ENCODE measurements at regions not wholly inside any gene's neighbourhood (a gene's known extent, or its start where the extent isn't known, plus 50 kb on each side); places are given as distances from the start of the nearest gene placed in this dataset.
A peak's percentile ranks its signal among the peaks of the same experiment; 100 is the strongest.

DNA sequence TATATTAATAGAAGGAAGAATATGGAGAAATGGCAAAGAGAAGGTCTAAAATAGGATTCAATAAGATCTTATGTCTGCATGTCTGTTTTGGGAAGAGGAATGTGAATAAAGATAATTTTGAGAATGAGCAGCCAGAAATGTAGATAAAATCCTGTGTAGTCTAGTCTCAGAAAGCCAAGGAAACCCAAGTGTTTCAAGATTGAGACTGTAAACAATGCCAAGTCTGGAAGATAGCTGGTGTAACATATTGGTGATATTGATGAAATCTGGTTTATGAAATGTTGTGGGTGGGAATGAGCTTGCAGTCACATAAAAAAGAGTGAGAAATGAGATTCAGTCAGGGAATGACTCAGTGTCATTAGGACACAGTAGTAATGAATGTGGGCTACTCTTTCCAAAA, 1180.3 kb upstream of the PCDH20 start:
- no peak for DNase-seq (ENCODE audit: low read depth, low spot score)

DNA sequence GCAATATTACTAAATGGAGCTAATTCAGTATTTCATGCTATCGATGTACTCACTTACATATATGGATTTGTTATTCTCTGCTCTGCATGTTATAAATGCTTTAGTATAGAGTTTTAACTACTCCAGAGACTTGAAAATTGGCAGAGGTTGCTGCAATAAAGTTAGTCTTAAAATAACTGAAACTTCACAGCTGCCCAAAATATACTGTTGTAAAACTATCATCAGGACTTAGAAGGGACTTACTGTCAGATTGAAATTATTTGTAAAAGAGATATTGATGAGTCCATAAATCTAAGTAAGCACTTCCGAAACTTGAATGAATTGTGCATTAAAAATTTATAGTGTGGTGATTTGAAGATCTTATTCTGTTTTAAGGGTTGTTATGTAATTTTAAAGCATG, 1178.2 kb upstream of the PCDH20 start:
- DNase-seq (ENCODE audit: low read depth, low spot score) = no peak

DNA sequence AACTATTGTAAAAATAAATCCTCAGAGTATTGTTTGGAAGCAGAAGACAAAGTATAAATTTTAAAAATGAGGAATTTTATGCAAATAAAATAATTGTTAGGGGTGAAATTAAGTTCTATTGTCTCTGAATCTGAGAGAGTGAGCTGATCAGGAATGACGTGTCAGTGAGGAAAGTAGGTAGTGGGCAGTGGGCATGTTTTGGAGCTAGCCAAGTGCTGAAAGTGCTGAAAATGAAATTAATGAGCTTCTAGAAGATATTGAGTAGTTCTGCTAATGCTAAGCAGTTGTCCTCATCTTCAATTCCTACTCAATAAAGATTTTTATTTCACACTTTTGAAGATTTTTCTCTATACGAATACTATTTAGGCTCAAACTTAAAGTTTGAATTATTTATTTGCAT, 1167.8 kb upstream of the PCDH20 start:
- DNase-seq (ENCODE audit: low read depth, low spot score) = no peak

DNA sequence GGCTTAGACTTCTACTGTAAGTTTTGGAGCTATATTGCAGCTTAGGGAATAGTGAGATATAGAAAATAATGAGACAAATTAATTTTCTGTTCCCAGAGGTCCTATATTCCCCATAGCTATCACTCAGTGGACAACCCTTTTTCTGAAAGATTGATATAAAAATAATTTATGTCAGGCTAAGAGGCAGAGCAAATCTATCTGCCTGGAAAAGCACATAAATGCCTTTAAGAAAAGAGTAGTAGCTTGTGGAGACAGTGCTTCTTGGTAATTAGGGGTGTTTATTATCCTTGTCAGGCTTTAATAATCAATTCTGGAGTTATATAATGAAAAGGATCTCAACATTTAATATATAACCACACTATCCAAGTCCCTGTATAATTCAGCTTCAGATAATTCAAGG, 1162.8 kb upstream of the PCDH20 start:
- no peak for DNase-seq (ENCODE audit: low read depth, low spot score)

DNA sequence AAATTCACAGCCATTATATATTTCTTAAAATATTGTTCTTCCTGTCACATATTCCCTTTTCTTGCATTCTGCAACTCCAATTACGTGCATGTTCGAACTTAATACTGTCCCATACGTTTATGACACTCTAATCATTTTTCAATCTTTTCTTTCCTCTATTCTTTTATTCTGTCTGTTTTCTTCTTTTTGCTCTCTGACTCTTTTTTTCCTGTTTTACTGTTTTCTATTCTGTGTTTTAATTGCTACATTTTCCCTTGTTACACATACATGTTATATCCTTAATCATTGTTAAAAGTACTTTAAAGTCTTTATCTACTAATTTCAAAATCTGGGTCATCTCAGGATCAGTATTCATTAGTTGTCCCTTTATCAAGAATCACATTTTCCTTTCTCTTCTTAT, 1149.1 kb upstream of the PCDH20 start:
- DNase-seq (ENCODE audit: low read depth, low spot score) = no peak

DNA sequence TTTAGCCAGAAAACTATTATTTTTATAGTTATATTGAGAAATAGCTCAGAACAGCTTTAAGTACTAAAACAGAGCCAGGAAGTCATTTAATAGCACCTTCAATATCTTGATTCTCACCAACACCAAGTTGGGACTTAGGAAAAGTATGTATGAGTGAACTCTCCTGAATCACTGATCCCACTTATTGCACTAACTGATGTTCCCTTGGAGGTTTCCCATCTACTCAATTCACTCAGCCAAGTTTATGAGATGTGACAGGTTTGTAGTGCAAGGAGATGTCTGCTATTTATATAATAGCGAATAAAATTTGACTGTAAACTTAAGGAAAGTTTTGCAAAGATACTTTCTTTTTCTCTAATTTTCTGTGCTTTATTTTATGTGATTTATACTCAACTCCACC, 1147.6 kb upstream of the PCDH20 start:
- no peak for DNase-seq (ENCODE audit: low read depth, low spot score)

DNA sequence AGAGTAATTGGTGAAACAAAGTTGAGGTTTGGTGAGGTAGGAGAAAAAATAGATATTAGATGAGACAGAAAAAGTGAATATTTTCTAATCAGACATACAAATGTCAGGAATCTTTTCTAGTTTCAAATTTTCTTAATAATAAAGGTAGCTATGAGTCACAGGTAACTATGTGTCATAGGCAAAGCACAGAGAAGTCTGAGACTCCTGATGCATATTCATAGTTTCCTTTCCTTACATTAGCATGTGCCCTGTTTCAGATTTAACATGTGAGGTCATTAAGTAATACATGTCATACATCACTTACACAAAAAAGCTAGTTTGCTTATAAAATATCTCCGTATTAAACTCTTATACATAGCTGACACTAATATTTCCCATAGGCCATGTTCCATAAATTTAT, 1141.3 kb upstream of the PCDH20 start:
- DNase-seq (ENCODE audit: low read depth, low spot score) = no peak

DNA sequence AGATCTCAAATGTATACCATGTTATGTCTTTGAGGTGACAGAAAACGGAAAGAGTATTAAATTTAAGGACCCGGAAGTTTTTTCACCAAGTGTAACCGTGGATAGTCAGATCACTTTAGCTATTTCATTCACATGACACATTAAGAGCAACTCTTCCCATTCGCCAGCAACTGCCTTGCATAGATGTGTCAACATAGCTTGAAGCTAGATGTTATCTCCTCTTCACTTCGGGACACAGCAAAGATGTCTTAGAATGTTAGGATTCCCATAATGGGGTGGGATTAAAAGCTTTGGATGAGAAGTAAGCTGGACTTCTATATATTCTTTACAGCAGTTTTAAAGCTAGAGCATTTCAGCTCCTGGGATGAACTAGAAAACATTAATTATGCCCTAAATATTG, 1135.9 kb upstream of the PCDH20 start:
- DNase-seq (ENCODE audit: low read depth, low spot score) = no peak

DNA sequence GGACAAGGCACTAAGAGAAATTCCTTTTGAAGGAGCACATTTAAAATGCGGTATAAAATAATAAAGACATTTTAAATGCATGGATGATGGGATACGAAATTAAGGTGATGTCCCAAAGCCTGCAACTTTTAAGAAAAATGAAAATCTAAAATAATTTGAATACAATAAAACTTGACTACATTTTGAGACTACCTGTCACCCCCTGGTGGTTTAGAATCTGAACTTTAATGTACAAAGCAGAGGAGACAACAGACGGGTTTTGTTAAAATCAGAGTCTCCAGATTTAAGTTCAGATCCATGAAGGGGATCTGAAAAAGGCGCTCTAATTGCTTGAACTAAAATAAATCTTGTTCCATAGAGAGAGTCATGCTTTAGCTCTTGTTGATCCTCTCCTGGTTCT, 1129.3 kb upstream of the PCDH20 start:
- DNase-seq (ENCODE audit: low read depth, low spot score) = no peak

DNA sequence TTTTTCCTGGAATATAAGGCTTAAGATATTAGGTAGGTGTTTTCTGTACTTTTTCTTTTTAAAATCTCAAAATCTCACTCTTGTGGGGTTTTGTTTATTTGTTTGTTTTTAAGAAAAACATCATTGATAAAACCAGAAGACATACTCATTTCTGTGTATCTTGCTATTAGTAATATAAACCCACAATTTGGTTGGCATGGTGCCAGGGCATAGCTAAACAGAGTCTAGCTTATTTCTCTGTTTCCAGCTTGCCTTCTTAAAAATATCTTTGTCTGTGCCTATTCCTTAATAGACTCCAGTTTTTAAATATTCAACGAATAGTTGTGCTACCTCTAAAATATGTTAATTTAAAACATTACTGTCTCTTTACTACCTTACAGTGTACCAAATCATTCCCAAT, 1121.9 kb upstream of the PCDH20 start:
- DNase-seq (ENCODE audit: low read depth, low spot score) = no peak

DNA sequence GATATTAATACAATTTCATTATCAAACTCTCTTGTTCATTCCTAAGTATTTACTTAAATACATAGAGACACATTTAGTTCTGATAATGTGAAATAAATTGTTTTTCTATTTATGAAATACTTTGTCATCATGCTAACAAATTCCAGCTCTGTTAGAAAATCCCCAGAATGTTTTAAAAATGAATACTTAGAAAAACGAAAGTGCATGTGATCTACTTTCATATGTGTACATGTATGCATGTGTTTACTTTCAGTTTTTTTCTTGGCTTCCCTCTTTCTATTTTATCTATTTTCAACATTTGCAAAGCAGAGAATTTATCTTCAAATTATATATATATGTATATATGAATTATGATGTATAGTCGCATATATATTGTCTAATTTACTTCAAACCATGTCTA, 1110.0 kb upstream of the PCDH20 start:
- no peak for DNase-seq (ENCODE audit: low read depth, low spot score)

DNA sequence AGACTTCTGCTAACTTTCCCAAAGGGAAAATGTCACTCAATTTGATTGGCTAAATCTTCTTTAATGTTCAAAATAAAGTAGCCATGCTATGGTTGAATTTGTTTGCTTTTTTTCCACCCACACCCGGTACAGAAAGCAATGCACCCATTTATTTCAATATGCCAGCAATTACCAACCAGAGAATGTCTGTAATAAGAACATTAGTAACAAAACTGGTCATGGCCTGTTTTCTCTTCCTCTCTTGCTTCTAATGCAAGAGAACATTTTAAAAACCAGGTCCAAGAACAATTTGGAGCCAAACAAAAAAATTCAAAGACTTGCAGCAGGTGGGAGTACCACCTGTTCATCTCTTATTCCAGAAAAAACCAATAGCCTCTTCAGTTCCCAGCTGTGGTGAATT, 1108.8 kb upstream of the PCDH20 start:
- no peak for DNase-seq (ENCODE audit: low read depth, low spot score)

DNA sequence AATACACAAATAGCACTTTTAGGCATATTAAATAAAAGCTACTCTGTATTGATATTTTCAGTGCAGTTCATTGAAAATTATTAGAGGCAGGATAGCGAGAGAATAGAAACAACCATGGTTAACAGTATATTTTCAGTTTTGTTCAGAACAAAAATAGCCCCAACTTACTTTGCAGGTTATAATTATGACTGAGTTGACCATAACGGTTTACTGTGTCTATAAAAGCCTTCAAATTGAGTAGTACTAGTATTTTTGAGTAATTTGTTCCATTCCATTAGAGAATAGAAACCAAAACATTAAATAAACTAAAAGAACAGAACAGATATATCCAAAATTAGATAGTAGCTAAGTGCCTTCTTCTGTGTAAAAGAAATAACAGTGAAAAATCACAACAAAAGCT, 1108.4 kb upstream of the PCDH20 start:
- no peak for DNase-seq (ENCODE audit: low read depth, low spot score)

DNA sequence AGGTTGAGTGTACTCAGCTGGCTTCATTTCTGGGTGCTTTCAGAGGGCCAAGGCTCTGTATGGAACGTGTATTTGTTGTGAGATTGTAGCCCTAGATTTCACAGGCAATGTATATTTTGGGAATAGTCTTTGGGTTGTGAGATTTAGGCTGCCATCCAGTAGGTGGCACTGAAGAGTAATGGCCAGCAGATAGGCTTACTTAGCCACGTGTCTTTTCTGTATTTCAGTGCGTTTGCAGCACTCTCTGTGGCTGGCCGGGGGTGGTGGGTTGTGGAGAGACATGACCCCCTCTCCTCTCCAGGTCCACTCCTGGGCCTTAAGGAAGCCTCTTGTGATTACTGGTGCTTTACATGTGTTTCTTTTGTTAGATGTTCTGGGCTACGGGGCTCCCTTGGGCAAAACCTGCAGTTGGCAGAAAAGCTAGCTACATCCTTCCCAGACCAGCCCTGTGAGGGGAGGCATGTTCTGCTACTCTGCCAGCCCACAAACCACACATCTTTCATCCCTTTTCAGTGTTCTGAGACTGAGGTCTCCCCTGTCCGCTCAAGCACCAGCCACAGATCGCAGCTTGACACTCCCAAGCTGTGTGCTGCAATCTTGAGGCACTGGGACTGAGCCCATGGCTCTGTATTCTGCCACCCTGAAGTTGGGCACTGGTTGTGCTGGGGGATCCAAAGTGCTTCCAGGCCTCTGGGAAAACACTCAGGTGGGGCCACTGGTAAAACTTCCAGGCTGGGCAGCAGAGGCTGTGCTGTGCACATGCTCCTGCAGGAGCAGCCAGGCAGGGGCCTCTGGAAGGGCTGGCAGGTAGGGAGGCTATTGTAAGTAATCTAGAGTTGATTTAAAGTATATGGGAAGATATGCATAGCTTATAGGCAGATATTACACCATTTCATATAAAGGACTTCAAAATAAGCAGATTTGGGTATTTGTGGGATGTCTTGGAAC, 1096.8 kb upstream of the PCDH20 start:
- peak; percentile 1 for DNase-seq (ENCODE audit: low read depth, low spot score)

DNA sequence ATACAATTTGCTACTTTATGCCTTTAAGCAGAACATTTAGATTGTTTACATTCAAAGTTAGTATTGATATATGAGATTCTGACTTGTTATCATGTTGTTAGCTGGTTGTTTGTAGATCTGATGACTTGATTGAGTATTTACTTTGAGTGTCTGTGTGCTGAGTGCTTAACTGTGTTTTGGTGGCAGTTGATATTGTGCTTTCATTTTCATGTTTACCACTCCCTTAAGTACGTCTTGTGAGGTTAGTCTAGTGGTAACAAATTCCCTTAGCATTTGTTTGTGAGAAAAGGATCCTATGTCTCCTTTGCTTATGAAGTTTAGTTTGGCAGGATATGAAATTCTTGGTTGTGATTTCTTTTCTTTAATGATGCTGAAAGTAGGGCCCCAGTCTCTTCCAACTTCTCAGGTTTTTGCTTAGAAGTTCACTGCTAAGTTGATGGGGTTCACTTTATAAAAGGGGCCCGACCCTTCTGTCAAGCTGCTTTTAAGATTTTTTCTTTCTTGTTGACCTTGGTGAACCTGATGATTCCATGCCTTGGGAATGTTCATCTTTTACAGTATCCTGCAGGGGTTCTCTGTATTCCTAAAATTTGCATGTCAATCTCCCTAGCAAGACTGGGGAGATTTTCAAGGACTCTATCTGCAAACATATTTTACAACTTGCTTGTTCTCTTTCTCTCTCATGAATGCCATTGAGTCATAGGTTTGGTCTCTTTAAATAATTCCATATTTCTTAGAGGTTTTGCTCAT, 1095.4 kb upstream of the PCDH20 start:
- DNase-seq (ENCODE audit: low read depth, low spot score) = no peak

DNA sequence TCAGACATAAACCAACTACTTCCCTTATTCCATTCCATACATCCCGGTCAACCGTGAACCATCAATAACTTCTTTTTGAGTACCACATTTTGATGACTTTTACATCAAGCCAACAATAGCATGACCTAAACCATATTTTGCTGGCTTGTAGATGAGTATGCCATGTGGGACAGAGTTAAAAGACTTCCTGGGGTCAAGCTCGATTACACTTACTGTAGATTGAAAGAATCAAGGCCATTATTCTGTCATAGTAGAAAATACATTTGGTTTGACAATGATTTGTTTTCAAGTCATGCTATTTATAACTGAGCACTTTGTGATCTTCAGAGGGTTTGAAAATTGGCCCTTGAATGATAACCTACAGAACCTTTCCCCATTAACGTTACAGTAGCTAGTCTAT, 1086.9 kb upstream of the PCDH20 start:
- DNase-seq (ENCODE audit: low read depth, low spot score) = no peak

DNA sequence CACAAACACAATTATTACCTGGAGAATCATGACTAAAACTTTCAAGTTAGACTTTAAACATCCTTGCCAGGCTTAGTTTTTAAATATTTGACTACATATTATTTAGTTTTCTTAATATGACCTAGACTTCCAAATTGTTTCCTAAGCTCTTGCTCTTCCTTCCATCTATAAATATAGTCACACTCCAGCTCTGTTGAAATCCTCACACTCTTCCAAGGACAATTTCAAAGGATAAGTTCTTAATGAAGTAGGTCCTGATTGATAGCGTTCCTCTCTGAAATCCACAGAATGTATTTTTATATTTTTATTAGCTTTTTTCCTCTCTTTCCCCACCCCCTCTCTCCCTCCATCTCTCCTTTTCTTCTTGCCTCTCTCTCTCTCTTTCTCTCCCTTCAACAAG, 1074.1 kb upstream of the PCDH20 start:
- DNase-seq (ENCODE audit: low read depth, low spot score) = no peak

DNA sequence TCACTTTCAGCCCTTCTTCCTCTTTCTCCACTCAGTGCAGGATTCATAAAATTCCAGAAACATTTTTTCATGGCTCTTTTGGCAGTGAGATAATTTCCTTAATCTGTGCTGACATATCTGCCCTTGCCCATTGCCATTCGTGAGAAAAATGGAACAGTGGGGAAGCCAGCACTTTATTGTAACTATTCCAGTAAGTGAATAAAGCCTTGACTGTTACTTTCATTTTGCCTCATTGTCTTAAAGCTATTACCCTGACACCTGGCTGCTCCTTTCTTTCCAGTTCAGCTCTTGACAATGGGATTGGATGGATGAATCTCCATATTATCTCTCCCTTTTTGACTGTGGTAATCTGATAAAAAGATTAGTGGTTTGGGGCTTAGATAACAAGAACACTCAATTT, 1068.1 kb upstream of the PCDH20 start:
- DNase-seq (ENCODE audit: low read depth, low spot score) = no peak

DNA sequence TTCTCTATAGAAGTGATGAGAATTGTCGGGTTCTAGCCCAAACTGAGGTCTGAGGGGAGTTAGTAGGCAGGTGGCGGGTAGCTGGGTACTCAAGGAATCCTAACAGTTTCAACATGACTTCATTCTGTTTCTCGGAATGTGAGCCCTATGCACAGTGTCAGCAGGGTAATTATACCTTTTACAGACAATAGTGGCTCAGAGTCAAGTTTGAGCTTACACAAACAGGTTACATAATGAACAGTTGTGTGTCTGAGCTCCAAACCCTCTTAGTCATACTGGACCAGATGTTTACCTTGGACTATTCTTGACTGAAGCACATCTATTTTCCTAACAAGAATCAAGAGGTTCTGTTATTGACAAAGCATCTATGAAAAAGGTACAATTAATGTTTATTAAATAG, 1066.7 kb upstream of the PCDH20 start:
- no peak for DNase-seq (ENCODE audit: low read depth, low spot score)

DNA sequence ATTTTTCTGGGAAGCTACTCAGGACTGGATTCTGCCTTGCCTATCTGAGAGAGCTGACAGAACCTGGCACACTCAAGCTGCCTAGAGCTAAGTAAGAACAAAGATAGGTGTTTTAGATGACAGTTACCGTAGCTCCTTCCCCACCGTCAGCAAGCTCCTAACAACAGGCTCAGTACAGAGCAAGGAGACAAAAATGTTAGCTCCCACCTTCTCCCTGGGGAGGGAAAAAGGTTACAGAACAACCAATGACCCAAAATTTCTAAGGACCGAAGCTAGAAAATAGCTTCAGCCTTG, 1058.2 kb upstream of the PCDH20 start:
- no peak for DNase-seq (ENCODE audit: low read depth, low spot score)

DNA sequence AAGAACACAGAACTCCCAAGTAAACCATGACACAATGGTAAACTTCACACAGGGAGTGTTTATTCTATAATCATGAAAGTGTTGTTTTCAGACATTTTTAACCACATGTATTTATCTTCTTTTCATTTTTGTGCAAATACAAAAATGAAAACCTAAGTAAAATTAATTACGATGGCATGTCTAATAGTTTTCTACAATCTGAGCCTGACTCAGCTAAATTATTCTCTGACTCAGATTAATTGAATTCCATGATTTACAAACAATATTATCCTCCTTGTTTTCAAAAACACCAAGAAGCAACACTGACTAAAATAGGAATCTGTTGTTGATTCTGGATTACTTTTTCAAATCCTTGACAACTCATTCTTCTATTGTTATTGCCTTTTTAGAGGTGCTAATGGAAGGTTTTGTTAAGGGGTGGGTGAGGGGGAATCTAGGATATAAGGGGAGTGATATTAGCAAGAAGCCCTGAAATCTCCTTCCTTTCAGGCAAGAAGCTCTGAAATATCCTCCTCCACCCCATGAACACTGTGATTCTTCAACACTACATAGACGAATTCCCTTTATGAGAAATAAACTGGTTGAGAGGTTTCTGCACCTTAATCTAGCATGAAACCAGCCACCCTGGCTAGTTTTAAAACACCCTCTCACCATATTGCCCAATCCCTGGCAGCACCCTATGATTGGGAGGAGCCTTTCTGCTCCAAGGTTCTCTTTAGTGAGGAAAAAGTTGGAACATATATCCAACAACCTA, 1057.7 kb upstream of the PCDH20 start:
- no peak for DNase-seq (ENCODE audit: low read depth, low spot score)

DNA sequence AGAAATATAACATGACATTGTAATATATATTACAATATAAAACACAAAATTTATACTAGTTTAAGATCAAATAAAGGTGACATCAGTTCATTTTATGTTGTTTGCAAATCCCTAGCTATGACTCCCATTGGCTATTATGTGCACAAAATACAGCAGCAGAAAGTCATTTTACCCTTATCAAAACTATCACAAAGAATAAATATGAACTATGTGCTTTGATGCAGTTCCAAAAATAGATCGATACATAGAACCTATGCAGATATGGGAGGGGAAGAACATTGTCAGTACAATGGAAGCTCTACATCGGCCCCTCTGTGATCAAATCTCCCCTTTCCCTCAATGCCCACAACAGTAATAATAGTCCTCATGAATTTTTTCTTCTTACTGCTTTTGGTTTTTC, 1038.1 kb upstream of the PCDH20 start:
- no peak for DNase-seq (ENCODE audit: low read depth, low spot score)

DNA sequence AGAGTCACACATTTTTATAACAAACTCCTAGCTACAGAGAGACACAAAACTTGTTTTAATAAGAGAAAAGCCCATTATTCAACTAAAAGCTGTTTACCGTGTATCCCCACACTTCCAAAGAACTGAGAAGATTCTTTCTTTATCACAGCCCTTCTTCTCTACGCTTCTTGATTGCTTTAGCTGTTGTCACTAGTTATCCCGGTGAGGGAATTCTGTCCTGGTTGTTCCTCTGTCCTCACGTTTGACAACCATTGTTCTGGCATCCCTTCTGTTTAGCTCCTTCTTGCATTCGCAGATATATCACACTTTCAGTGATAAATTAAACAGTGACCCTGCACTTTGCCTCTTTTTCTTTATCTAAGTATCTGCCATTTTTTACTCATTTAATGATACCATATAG, 1035.1 kb upstream of the PCDH20 start:
- no peak for DNase-seq (ENCODE audit: low read depth, low spot score)

Data from brain pericyte (primary cell).